ENCODE measurements at regions not wholly inside any gene's neighbourhood (a gene's known extent, or its start where the extent isn't known, plus 50 kb on each side); places are given as distances from the start of the nearest gene placed in this dataset.

GRCh38 chr13:73358606-73359095 is 299.8 kb downstream of the KLF5 start:
- no peak overlapping the region for H3K4me3 ChIP-seq (replicated peaks; ENCODE audit: low read depth, low read length)
- TF ChIP-seq CTCF (IDR thresholded peaks at IDR 0.05; ENCODE audit: low read depth, low read length, missing control alignments): no peak
- no peak for DNase-seq (ENCODE audit: extremely low read depth, low read depth)

GRCh38 chr13:73355134-73355533 is 296.3 kb downstream of the KLF5 start:
- no peak overlapping the region for H3K4me3 ChIP-seq (replicated peaks; ENCODE audit: low read depth, low read length)
- no peak for TF ChIP-seq CTCF (IDR thresholded peaks at IDR 0.05; ENCODE audit: low read depth, low read length, missing control alignments)
- DNase-seq (ENCODE audit: extremely low read depth, low read depth): no peak

GRCh38 chr13:73351730-73352129 is 292.9 kb downstream of the KLF5 start:
- no peak for TF ChIP-seq CTCF (IDR thresholded peaks at IDR 0.05; ENCODE audit: low read depth, low read length, missing control alignments)
- no peak for DNase-seq (ENCODE audit: extremely low read depth, low read depth)
- no peak overlapping the region for H3K4me3 ChIP-seq (replicated peaks; ENCODE audit: low read depth, low read length)

GRCh38 chr13:73341748-73342147 is 282.9 kb downstream of the KLF5 start:
- H3K4me3 ChIP-seq (replicated peaks; ENCODE audit: low read depth, low read length): no peak overlapping the region
- TF ChIP-seq CTCF (IDR thresholded peaks at IDR 0.05; ENCODE audit: low read depth, low read length, missing control alignments): no peak
- DNase-seq (ENCODE audit: extremely low read depth, low read depth): no peak

- no peak for DNase-seq (ENCODE audit: extremely low read depth, low read depth)
- no peak overlapping the region for H3K4me3 ChIP-seq (replicated peaks; ENCODE audit: low read depth, low read length)
- no peak for TF ChIP-seq CTCF (IDR thresholded peaks at IDR 0.05; ENCODE audit: low read depth, low read length, missing control alignments)
These were observed 281.3 kb downstream of the KLF5 start for GRCh38 chr13:73340069-73340468.

GRCh38 chr13:73339086-73339485 is 280.3 kb downstream of the KLF5 start:
- no peak for DNase-seq (ENCODE audit: extremely low read depth, low read depth)
- no peak for TF ChIP-seq CTCF (IDR thresholded peaks at IDR 0.05; ENCODE audit: low read depth, low read length, missing control alignments)
- H3K4me3 ChIP-seq (replicated peaks; ENCODE audit: low read depth, low read length): no peak overlapping the region

GRCh38 chr13:73338389-73338788 is 279.6 kb downstream of the KLF5 start:
- TF ChIP-seq CTCF (IDR thresholded peaks at IDR 0.05; ENCODE audit: low read depth, low read length, missing control alignments): no peak
- no peak overlapping the region for H3K4me3 ChIP-seq (replicated peaks; ENCODE audit: low read depth, low read length)
- DNase-seq (ENCODE audit: extremely low read depth, low read depth): no peak

Measured in HFF-Myc (cell line).